ENCODE measurements at regions not wholly inside any gene's neighbourhood (a gene's known extent, or its start where the extent isn't known, plus 50 kb on each side); places are given as distances from the start of the nearest gene placed in this dataset.

- no peak for TF ChIP-seq CTCF (conservative IDR thresholded peaks at IDR 0.05; ENCODE audit: low read depth, low read length)
- no peak for TF ChIP-seq EZH2 (IDR thresholded peaks at IDR 0.05; ENCODE audit: borderline replicate concordance, low read depth, low read length, poor library complexity, severe bottlenecking)
Measured at GRCh38 chr12:63348556-63348955, 197.6 kb upstream of the AVPR1A start.

All from A673 (cell line).